Tibial nerve (tissue), 4 donors: ENCODE measurements at regions not wholly inside any gene's neighbourhood (a gene's known extent, or its start where the extent isn't known, plus 50 kb on each side); places are given as distances from the start of the nearest gene placed in this dataset.

Experiments
- CTCF ChIP-seq, 5 experiments: fragments of 200-600 bp in 3 of 5; fragments of 450-650 bp in 2 of 5; sonication (generic) in 3 of 5; IDR thresholded peaks; one replicate each; pipeline ENCODE4 v1.5.1; 2016 to 2019; ENCODE audit warnings: antibody characterized with exemption in 5 of 5, mild to moderate bottlenecking in 3 of 5, moderate library complexity in 2 of 5
- EP300 ChIP-seq, 2 donors: sonication (generic); formaldehyde crosslinking; IDR thresholded peaks; one replicate each; pipeline ENCODE4 v1.6.1; 2017; ENCODE audit warnings: antibody characterized with exemption in 2 of 2, mild to moderate bottlenecking in 1 of 2
- POLR2A ChIP-seq, 2 donors: fragments of 450-650 bp; IDR thresholded peaks; one replicate each; pipeline ENCODE4 v1.6.1; 2017; ENCODE audit warnings: antibody characterized with exemption in 2 of 2, mild to moderate bottlenecking in 2 of 2, moderate library complexity in 2 of 2

- TF ChIP-seq CTCF (IDR thresholded peaks at IDR 0.05): no peak
- no peak for TF ChIP-seq POLR2A (IDR thresholded peaks at IDR 0.05)
- no peak for TF ChIP-seq EP300 (IDR thresholded peaks at IDR 0.05)
Observed at GRCh38 chr5:74333430-74333829, 307.1 kb downstream of the ENC1 start.
